ENCODE measurements at regions not wholly inside any gene's neighbourhood (a gene's known extent, or its start where the extent isn't known, plus 50 kb on each side); places are given as distances from the start of the nearest gene placed in this dataset.

DNA sequence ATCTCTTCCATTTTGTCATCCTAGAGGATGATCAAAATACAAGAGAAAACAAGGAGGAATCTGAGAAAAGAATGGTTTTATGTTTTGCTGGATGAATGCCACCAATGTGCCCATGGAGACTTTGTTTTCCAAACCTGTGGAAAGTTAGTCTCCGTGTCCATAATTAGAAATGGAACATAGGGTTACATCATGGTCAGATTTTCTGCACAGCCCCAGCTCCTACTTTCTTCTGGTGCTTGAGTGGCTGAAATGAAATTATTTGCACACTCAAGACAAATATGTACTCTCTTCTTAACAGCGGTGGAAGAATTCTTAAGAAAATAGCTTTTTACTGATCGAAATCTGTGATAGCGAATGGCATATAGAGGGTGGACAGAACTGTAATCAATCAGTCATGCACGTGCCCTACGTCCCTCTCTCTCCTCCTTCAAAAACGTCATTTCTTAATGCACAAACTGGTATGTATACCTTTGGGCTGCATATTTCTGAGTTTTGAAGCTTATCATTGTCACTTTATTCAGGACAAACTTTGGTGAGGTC lies 825.2 kb downstream of the AACS start:
- CTCF ChIA-PET = no interaction called here
- H3K4me3 ChIP-seq (ENCODE audit: low read depth, low read length) = no peak overlapping the region
- TF ChIP-seq, protein P1, sequence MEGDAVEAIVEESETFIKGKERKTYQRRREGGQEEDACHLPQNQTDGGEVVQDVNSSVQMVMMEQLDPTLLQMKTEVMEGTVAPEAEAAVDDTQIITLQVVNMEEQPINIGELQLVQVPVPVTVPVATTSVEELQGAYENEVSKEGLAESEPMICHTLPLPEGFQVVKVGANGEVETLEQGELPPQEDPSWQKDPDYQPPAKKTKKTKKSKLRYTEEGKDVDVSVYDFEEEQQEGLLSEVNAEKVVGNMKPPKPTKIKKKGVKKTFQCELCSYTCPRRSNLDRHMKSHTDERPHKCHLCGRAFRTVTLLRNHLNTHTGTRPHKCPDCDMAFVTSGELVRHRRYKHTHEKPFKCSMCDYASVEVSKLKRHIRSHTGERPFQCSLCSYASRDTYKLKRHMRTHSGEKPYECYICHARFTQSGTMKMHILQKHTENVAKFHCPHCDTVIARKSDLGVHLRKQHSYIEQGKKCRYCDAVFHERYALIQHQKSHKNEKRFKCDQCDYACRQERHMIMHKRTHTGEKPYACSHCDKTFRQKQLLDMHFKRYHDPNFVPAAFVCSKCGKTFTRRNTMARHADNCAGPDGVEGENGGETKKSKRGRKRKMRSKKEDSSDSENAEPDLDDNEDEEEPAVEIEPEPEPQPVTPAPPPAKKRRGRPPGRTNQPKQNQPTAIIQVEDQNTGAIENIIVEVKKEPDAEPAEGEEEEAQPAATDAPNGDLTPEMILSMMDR (IDR thresholded peaks at IDR 0.05; ENCODE audit: insufficient read depth, low read length, missing control alignments) = no peak
- no peak for DNase-seq (ENCODE audit: low read depth, low spot score)
- POLR2A ChIA-PET = no interaction called here

DNA sequence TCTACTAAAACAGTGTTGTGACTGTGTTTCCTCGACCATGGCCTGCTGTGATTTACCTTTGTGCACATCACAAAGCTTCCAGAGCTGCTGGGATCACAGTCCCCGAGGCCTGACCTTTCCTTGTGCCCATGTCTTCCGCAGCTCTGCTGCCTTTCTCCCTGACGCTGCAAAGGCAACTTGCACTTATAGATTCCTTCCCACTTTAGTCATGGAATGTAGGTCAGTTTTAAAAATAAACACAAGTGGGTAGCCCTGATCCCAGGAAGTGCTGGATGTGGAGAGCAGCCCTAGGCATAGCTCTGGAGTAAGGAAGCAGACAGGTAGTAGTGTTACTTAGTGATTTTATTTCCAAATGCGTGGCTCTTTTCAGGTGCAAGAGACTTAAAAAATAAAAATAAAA lies 825.7 kb downstream of the AACS start:
- DNase-seq (ENCODE audit: low read depth, low spot score) = no peak
- ChIA-PET CTCF (no interaction called here), POLR2A (no interaction called here)
- TF ChIP-seq, protein P1 (IDR thresholded peaks at IDR 0.05; ENCODE audit: insufficient read depth, low read length, missing control alignments) = no peak
- H3K4me3 ChIP-seq (ENCODE audit: low read depth, low read length) = no peak overlapping the region

DNA sequence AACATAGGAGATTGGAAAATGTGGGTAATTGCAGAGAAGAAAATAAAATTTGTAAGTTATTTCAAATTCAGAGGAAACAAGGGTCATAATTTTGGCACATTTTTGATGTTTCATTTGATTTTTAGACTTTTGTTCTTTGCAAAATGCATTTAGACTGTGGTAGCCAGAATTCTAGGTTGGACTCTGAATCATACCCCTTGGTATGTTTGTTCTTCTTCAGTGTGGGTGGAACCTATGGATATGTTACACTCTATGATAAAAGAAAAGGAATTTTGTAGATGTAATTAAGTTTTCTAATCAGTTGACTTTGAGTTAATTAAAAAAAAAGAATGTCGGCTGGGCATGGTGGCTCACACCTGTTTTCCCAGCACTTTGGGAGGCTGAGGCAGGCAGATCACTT lies 827.0 kb downstream of the AACS start:
- DNase-seq (ENCODE audit: low read depth, low spot score) = no peak
- TF ChIP-seq, protein P1 (IDR thresholded peaks at IDR 0.05; ENCODE audit: insufficient read depth, low read length, missing control alignments) = no peak
- POLR2A ChIA-PET = no interaction called here
- H3K4me3 ChIP-seq (ENCODE audit: low read depth, low read length) = no peak overlapping the region
- CTCF ChIA-PET = no interaction called here

DNA sequence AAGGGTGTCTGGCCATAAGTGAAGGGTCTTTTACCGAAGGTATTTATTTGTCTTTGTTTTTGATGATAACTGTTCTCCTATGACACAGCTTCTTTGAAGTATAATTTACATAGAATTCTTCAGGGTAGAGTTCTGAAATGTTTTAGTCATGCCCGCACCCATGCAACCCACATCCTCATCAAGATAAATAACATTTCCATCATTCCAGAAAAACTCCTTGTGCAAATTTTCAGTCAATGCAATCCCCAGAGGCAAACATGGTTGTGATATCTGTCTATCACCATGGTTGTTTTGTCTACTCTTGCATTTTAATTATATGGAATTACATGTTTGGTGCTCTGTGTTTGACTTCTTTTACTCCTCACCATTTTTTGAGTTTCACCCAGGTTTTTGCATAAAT lies 837.8 kb downstream of the AACS start:
- no peak overlapping the region for H3K4me3 ChIP-seq (ENCODE audit: low read depth, low read length)
- CTCF ChIA-PET = no interaction called here
- TF ChIP-seq, protein P1 (IDR thresholded peaks at IDR 0.05; ENCODE audit: insufficient read depth, low read length, missing control alignments) = no peak
- no peak for DNase-seq (ENCODE audit: low read depth, low spot score)
- POLR2A ChIA-PET = no interaction called here

DNA sequence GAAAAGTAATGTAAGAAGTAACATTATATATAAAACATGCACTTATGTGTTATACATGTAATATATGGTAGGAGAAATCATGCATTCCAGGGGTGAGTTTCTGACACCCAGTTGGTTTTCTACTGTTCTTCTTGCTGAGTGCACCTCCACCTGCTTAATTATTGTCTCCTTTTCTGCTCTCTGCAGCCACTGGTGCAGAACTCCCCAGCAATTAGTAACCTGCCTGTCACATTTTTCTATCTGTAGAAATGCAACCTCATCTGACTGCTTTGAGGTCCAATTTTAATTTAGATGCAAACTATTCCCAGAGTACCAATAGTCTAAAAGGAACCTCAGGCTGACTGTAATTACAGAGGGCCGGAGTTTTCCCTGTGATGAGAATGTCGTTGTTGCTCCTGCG lies 842.1 kb downstream of the AACS start:
- DNase-seq (ENCODE audit: low read depth, low spot score) = no peak
- ChIA-PET POLR2A (no interaction called here), CTCF (no interaction called here)
- no peak overlapping the region for H3K4me3 ChIP-seq (ENCODE audit: low read depth, low read length)
- TF ChIP-seq, protein P1 (IDR thresholded peaks at IDR 0.05; ENCODE audit: insufficient read depth, low read length, missing control alignments) = no peak

DNA sequence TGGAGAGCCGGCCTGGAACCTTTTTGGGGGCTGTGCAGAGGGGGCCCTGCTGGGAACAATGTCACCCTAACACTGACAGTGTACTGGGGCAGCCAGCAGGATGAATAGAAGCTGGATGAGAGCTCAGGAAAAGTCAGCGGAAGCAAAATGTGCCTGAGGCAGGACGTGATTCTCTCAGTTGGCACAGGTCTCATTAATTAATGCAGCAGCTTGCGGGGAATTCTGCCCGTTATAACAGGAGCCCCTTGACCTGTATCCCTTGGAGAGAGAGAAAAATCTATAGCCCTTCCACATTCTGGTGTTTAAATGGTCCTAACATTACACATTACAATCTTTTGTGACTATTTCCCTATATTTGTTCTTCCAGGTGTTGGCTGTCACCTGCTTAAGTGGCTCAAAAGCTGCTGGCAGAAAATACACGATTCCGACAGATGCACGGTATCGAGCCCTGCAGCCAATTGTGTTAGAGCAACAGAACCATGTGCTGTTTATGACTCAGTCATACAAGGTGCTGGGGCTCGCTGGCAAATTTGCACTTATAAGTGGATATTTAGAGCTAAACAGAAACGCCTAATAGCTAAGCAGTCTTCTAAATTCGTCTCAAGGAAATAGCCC lies 854.7 kb downstream of the AACS start:
- ChIA-PET POLR2A (no interaction called here), CTCF (no interaction called here)
- H3K4me3 ChIP-seq (ENCODE audit: low read depth, low read length) = no peak overlapping the region
- TF ChIP-seq, protein P1 (IDR thresholded peaks at IDR 0.05; ENCODE audit: insufficient read depth, low read length, missing control alignments) = no peak
- DNase-seq (ENCODE audit: low read depth, low spot score) = no peak
